GM12865 (cell line): ENCODE measurements at regions not wholly inside any gene's neighbourhood (a gene's known extent, or its start where the extent isn't known, plus 50 kb on each side); places are given as distances from the start of the nearest gene placed in this dataset.
A peak's percentile ranks its signal among the peaks of the same experiment; 100 is the strongest.

ENCODE experiments used
- DNase-seq: peaks from one replicate; pipeline ENCODE4 v3.0.0; 2010; ENCODE audit warnings: low read depth
- H3K4me3 ChIP-seq: 2 replicates; pipeline ENCODE4 v1.5.1; 2011; ENCODE audit warnings: mild to moderate bottlenecking, low read depth, low read length, control low read depth
- CTCF ChIP-seq: IDR thresholded peaks from 2 replicates; pipeline ENCODE4 v1.5.1; 2011; ENCODE audit warnings: low read length, control low read depth, low read depth, inconsistent platforms; ENCODE audit not compliant: insufficient read depth; ENCODE audit errors: missing control alignments

- no peak overlapping the region for H3K4me3 ChIP-seq
- DNase-seq = peak; percentile 35
- TF ChIP-seq CTCF = no peak
Observed at GRCh38 chr5:72598401-72599064, 91.3 kb upstream of the ZNF366 start.

GRCh38 chr5:72597456-72597948 lies 90.3 kb upstream of the ZNF366 start:
- DNase-seq = no peak
- H3K4me3 ChIP-seq = no peak overlapping the region
- TF ChIP-seq CTCF = no peak

DNA sequence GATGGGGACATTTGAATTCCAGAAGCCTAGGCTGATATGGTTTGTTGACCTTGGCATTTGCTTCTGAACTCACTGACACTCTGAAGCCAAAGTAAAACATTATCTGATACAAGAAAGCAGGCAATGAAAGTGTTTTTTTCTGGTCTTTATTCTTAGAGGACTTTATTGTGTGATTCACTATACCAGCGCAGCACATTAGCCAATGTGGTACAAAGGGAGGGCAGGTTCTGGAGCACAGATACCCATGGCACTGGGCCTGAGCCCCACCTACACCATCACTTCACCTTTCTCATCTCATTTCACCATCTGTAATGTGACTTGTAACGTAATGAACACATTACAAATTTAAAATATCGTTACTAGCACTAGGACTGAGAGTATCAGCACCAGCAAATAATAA lies 89.7 kb upstream of the ZNF366 start:
- TF ChIP-seq CTCF = no peak
- no peak overlapping the region for H3K4me3 ChIP-seq
- DNase-seq = no peak

DNA sequence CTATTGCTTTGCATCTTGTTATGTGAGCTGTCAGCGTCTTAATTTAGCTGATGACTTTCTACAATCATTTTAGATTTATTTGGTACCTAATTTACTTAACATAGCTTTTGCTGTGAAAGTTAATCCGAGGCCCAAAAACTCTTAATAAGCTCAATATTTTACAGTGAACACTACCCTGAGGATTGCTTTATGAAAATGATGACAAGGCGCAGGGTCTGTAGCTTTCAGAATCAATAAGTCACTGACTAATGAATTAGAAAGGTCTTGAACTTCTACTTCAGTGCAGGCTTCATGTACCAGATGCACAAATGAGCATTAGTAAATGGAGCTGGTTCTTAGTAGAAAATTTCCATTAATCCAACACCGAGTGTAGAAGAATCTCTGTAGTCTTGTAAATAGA lies 81.4 kb upstream of the ZNF366 start:
- no peak for DNase-seq
- no peak for TF ChIP-seq CTCF
- no peak overlapping the region for H3K4me3 ChIP-seq

GRCh38 chr5:72587661-72588308 lies 80.6 kb upstream of the ZNF366 start:
- TF ChIP-seq CTCF = no peak
- DNase-seq = no peak
- no peak overlapping the region for H3K4me3 ChIP-seq

GRCh38 chr5:72586788-72587530 lies 79.7 kb upstream of the ZNF366 start:
- no peak for DNase-seq
- TF ChIP-seq CTCF = no peak
- H3K4me3 ChIP-seq = no peak overlapping the region
